GM12872 (cell line): ENCODE measurements at regions not wholly inside any gene's neighbourhood (a gene's known extent, or its start where the extent isn't known, plus 50 kb on each side); places are given as distances from the start of the nearest gene placed in this dataset.

ENCODE experiments used
- CTCF ChIP-seq: IDR thresholded peaks from 3 replicates; pipeline ENCODE4 v1.5.1; 2011; ENCODE audit warnings: low read depth, mild to moderate bottlenecking, low read length, moderate library complexity; ENCODE audit not compliant: insufficient read depth

- no peak for TF ChIP-seq CTCF
Measured at GRCh38 chr2:16250466-16250865, 310.1 kb downstream of the MYCN start.

GRCh38 chr2:16250056-16250425 is 309.7 kb downstream of the MYCN start:
- no peak for TF ChIP-seq CTCF

DNA sequence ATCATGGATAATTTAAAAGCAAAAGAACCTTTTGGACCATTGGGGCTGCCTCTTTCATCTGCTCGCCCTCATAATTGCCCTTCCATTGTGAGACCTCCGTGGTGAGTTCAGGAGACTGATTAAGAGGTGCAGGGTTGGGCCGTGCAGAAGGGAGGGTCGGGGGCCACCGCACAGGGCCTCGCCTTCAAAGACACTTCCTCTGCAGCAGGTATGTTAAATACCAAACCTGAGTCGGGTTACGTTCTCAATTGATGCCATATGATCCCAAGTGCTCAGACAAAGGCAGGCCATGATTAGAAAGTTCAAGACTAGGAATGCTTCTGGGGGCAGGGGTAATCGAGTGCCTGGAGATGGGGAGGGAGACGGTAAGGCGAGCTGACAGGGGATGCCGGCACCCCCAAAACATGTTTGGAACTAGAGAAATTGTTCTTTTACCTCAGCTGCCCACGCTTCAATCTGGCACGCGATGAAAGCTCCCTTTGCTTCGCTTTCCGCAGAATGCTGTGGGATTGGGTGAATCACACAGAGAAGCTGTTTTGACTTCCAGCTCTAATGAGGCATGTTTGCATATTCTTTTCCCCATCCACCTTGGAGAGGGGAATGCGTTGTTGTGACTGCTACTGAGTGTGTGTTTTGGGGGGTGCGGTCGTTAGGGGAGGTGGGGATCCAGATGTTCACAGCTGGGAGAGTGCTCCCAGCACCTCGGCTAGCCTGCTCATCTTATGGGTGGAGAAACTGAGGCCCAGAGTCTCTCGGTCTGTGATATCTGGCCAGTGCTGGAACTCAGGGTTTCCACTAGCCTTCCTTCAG is 309.1 kb downstream of the MYCN start:
- no peak for TF ChIP-seq CTCF

- no peak for TF ChIP-seq CTCF
Measured at GRCh38 chr2:16248571-16249105, 308.3 kb downstream of the MYCN start.

- TF ChIP-seq CTCF: no peak
Measured at GRCh38 chr2:16247326-16248122, 307.2 kb downstream of the MYCN start.

DNA sequence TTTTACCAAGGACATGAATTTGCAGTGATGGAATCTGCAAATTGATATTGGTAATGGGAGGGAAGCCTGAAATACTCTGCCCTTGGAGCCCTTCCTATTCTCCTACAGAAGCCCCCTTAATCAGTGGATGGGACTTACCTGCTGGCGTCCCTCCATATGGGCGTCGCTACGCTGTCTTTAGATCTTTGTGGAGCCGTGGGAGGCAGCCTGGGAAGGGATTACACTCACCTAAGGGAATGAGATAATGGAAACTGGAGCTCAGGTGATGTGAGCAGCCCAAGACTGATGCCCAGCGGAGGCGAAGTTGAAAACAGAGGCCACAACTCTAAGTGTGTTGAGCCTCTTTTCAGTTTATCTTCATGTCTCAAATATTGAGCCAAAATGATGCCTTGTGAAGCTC is 306.6 kb downstream of the MYCN start:
- no peak for TF ChIP-seq CTCF

DNA sequence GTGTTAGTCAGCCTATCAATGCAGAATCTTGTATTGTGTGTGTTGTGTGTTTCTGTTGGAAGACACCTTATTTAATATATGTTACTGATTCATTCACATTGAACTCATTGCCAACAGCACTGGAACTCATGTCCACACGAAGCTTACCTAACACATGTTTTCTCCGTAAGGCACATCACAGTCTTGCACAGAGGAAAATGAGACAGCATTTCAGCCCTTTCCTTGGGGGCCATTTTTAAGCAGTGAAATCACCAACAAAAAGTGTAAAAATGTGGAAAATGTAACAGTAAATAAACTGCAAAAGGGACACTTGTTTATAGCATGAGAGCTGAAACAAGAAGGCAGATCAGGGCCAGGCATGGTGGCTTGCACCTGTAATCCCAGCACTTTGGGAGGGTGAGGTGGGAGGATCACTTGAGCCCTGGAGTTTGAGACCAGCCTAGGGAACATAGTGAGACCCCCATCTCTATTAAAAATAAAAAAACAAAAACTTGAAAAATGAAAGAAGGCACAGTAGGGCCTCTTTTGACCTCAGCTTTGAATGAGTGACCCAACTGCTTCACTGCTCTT is 306.0 kb downstream of the MYCN start:
- no peak for TF ChIP-seq CTCF
